HEK293T (cell line): ENCODE measurements at regions not wholly inside any gene's neighbourhood (a gene's known extent, or its start where the extent isn't known, plus 50 kb on each side); places are given as distances from the start of the nearest gene placed in this dataset.

Source experiments
- ARNT ChIP-seq: fragments of 450-650 bp; IDR thresholded peaks from 2 replicates; pipeline ENCODE4 v1.6.1; 2017; ENCODE audit warnings: mild to moderate bottlenecking
- CTBP1 ChIP-seq: fragments of 450-650 bp; IDR thresholded peaks from 2 replicates; pipeline ENCODE4 v1.6.1; 2016; ENCODE audit warnings: borderline replicate concordance
- LEF1 ChIP-seq: fragments of 450-650 bp; IDR thresholded peaks from 2 replicates; pipeline ENCODE4 v1.6.1; 2017; ENCODE audit warnings: mild to moderate bottlenecking, borderline replicate concordance
- PKNOX1 ChIP-seq: fragments of 450-650 bp; IDR thresholded peaks from 2 replicates; pipeline ENCODE4 v1.6.1; 2016
- SUZ12 ChIP-seq: fragments of 450-650 bp; IDR thresholded peaks from 2 replicates; pipeline ENCODE4 v1.6.1; 2016; ENCODE audit warnings: mild to moderate bottlenecking
- ZNF384 ChIP-seq: fragments of 450-650 bp; IDR thresholded peaks from 2 replicates; pipeline ENCODE4 v1.6.1; 2016

- TF ChIP-seq PKNOX1 (no peak), ARNT (no peak), ZNF384 (no peak), SUZ12 (no peak), CTBP1 (no peak), LEF1 (no peak)
Measured at GRCh38 chr17:77365584-77366186, 224.9 kb downstream of the SEC14L1 start.
